Dermis microvascular lymphatic vessel endothelial cell (primary cell): ENCODE measurements at regions not wholly inside any gene's neighbourhood (a gene's known extent, or its start where the extent isn't known, plus 50 kb on each side); places are given as distances from the start of the nearest gene placed in this dataset.
"Not testable (repeated sequence)": the region's sequence is repeated elsewhere in the genome, so short reads cannot be mapped to it uniquely, and the experiment has no call there.

Experiments used
- DNase-seq, 2 donors: peaks; one replicate each; pipeline versions ENCODE4 v3.0.0 to v3.0.0-alpha.2; 2010; ENCODE audit warnings: low read depth in 2 of 2

GRCh38 chr13:99737481-99738245 lies 233.9 kb downstream of the ZIC5 start:
- DNase-seq: no peak

- DNase-seq: no peak
These were observed 235.0 kb downstream of the ZIC5 start for GRCh38 chr13:99736541-99736940.

GRCh38 chr13:99734013-99734693 lies 232.9 kb downstream of the TM9SF2 start:
- DNase-seq: no peak

- no peak for DNase-seq
These were observed 232.1 kb downstream of the TM9SF2 start for GRCh38 chr13:99733346-99733745.

GRCh38 chr13:99731747-99732146 lies 230.5 kb downstream of the TM9SF2 start:
- no peak for DNase-seq

- DNase-seq: no peak
These were observed 229.1 kb downstream of the TM9SF2 start for GRCh38 chr13:99730403-99730802.

- DNase-seq: no peak
These were observed 228.5 kb downstream of the TM9SF2 start for GRCh38 chr13:99729745-99730144.

- not testable (repeated sequence) for DNase-seq
These were observed 226.4 kb downstream of the TM9SF2 start for GRCh38 chr13:99727651-99728050.

GRCh38 chr13:99726282-99726894 lies 225.1 kb downstream of the TM9SF2 start:
- no peak for DNase-seq

- no peak for DNase-seq
These were observed 224.4 kb downstream of the TM9SF2 start for GRCh38 chr13:99725644-99726043.

- no peak for DNase-seq
These were observed 223.6 kb downstream of the TM9SF2 start for GRCh38 chr13:99724633-99725517.

- no peak for DNase-seq
These were observed 222.6 kb downstream of the TM9SF2 start for GRCh38 chr13:99723878-99724277.

- no peak for DNase-seq
These were observed 221.7 kb downstream of the TM9SF2 start for GRCh38 chr13:99722931-99723330.

GRCh38 chr13:99722338-99722818 lies 221.1 kb downstream of the TM9SF2 start:
- no peak for DNase-seq

- no peak for DNase-seq
These were observed 220.5 kb downstream of the TM9SF2 start for GRCh38 chr13:99721606-99722337.

- DNase-seq: no peak
These were observed 216.8 kb downstream of the TM9SF2 start for GRCh38 chr13:99717959-99718674.

GRCh38 chr13:99709134-99709533 lies 207.9 kb downstream of the TM9SF2 start:
- no peak for DNase-seq

- DNase-seq: no peak
These were observed 203.1 kb downstream of the TM9SF2 start for GRCh38 chr13:99704390-99704789.

- DNase-seq: no peak
These were observed 202.6 kb downstream of the TM9SF2 start for GRCh38 chr13:99703908-99704307.

- DNase-seq: no peak
These were observed 201.5 kb downstream of the TM9SF2 start for GRCh38 chr13:99702687-99703319.
